Breast epithelium (tissue), 3 donors: ENCODE measurements at regions not wholly inside any gene's neighbourhood (a gene's known extent, or its start where the extent isn't known, plus 50 kb on each side); places are given as distances from the start of the nearest gene placed in this dataset.

Experiments used
- POLR2A ChIP-seq: fragments of 450-650 bp; IDR thresholded peaks from one replicate; pipeline ENCODE4 v1.6.1; 2016; ENCODE audit warnings: antibody characterized with exemption, mild to moderate bottlenecking, moderate library complexity
- POLR2AphosphoS5 ChIP-seq, 3 donors: sonication (generic); formaldehyde crosslinking; IDR thresholded peaks; one replicate each; pipeline ENCODE4 v1.6.1; 2017; ENCODE audit warnings: antibody characterized with exemption in 3 of 3
- TF ChIP-seq, protein P1 (sequence below), 3 donors: fragments of 450-650 bp; IDR thresholded peaks; one replicate each; pipeline ENCODE4 v1.5.1; 2016 to 2017; ENCODE audit warnings: antibody characterized with exemption in 3 of 3, mild to moderate bottlenecking in 3 of 3, moderate library complexity in 3 of 3

DNA sequence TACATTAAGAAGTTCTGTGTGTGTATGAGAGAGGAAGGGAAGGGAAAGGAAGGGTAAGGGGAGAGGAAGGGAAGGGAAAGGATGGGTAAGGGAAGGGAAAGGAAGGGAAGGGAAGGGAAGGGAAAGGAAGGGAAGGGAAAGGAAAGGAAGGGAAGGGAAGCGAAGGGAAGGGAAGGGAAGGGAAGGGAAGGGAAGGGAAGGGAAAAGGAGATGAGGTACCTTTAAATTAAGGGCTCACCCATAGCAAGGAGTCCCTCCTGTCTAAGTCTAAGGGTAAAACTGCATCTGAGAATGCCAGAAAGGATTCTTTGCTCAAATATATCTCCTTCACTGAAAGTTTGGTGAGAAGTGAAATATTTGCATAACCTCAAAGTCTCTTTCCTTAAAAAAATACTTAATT, 572.1 kb upstream of the ADAMTS9 start:
- TF ChIP-seq, protein P1, sequence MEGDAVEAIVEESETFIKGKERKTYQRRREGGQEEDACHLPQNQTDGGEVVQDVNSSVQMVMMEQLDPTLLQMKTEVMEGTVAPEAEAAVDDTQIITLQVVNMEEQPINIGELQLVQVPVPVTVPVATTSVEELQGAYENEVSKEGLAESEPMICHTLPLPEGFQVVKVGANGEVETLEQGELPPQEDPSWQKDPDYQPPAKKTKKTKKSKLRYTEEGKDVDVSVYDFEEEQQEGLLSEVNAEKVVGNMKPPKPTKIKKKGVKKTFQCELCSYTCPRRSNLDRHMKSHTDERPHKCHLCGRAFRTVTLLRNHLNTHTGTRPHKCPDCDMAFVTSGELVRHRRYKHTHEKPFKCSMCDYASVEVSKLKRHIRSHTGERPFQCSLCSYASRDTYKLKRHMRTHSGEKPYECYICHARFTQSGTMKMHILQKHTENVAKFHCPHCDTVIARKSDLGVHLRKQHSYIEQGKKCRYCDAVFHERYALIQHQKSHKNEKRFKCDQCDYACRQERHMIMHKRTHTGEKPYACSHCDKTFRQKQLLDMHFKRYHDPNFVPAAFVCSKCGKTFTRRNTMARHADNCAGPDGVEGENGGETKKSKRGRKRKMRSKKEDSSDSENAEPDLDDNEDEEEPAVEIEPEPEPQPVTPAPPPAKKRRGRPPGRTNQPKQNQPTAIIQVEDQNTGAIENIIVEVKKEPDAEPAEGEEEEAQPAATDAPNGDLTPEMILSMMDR (IDR thresholded peaks at IDR 0.05): no peak
- TF ChIP-seq POLR2A: no peak
- no peak for TF ChIP-seq POLR2AphosphoS5 (IDR thresholded peaks at IDR 0.05)
